ENCODE measurements at regions not wholly inside any gene's neighbourhood (a gene's known extent, or its start where the extent isn't known, plus 50 kb on each side); places are given as distances from the start of the nearest gene placed in this dataset.
"Not testable (repeated sequence)": the region's sequence is repeated elsewhere in the genome, so short reads cannot be mapped to it uniquely, and the experiment has no call there.

- no peak for DNase-seq
Measured at GRCh38 chr4:179164267-179164999, 1722.2 kb upstream of the AGA start.

DNA sequence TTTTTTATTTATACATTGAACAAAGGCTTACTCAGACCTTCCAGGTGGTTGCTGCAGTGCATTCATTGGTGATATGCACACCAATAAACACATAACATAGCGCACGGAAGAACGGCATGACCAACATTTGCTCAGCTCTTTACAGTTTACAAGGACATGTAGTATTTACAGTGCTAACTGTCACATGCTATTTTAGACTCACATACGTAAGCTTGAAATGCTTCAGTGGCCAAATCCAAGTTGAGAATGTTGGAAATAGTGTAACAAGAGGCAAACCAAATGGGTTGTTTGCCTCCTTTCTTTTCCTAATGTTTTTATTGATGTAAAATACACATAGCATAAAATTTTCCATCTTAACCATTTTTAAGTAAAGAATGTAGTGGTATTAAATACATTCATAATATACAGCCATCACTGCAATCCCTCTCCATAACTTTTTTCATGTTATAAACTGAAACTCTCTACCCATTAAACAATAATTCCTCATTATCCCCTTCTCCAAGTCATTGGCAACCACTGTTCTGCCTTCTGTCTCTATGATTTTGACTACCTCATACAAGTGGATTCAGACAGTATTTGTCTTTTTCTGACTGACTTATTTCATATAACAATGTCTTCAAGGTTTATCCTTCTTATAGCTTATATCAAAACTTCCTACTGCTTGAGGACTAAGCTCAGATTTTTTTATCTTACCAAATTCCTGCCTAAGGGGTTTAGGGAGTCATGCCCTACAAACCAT is 1722.9 kb upstream of the AGA start:
- DNase-seq, result no peak

- no peak for DNase-seq
Measured at GRCh38 chr4:179165862-179166261, 1723.6 kb upstream of the AGA start.

DNA sequence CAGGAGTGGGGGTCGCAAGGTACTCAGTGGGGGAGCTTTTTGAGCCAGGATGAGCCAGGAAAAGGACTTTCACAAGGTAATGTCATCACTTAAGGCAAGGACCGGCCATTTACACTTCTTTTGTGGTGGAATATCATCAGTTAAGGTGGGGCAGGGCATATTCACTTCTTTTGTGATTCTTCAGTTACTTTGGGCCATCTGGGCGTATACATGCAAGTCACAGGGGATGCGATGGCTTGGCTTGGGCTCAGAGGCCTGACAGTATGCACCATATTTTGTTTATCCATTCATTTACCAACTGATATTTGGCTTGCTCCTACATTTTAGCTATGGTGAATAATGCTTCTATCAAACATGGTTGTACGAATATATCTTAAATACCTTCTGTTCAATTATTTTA is 1728.1 kb upstream of the AGA start:
- DNase-seq, result not testable (repeated sequence)

- no peak for DNase-seq
Measured at GRCh38 chr4:179182741-179183140, 1740.5 kb upstream of the AGA start.

- DNase-seq, result no peak
Measured at GRCh38 chr4:179195887-179196286, 1753.7 kb upstream of the AGA start.

- DNase-seq, result no peak
Measured at GRCh38 chr4:179196511-179196910, 1754.3 kb upstream of the AGA start.

- DNase-seq, result no peak
Measured at GRCh38 chr4:179200681-179201080, 1758.4 kb upstream of the AGA start.

DNA sequence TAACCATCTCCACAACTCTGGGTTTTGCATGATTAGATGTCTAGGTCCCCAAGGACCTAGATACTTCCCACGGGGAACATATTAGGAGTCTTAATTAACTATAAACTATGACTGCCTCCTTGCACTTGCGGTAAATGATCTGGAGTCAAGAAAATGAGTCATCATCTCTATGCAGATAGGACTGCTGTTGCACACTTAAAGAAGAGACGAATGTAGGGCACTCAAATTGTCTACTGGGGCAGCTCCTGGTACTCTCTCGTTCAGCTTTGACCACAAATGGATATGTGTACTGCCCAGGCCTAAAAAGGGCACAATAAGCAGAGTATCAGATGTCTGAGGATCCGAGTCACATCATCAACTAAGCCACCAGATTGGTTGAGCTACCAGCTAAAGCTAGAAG is 1783.4 kb upstream of the AGA start:
- DNase-seq, result no peak

- no peak for DNase-seq
Measured at GRCh38 chr4:179248821-179249220, 1806.6 kb upstream of the AGA start.

GRCh38 chr4:179268791-179269190 is 1826.6 kb upstream of the AGA start:
- DNase-seq, result no peak

- no peak for DNase-seq
Measured at GRCh38 chr4:179272282-179272681, 1830.0 kb upstream of the AGA start.

GRCh38 chr4:179278647-179279046 is 1836.4 kb upstream of the AGA start:
- no peak for DNase-seq

DNA sequence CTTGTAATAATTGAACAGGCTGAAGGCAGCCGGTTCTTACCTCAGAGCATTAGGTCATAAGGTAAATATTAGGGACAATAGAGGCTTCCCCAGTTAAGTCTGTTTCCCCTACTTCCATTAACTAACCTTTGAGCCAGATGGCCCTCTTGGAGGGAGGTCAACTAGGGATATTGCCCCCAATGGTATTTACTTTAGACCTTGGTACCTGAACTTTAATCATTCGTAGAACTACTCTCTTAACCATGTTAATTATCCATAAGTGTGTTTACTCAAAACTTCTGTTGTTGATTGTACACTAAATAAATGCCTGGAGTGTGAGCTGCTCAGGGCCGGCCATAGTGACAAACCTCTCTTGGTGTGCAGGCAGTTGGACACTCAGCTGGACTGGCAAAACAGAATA is 1843.5 kb upstream of the AGA start:
- DNase-seq, result no peak

GRCh38 chr4:179291657-179292056 is 1849.4 kb upstream of the AGA start:
- no peak for DNase-seq

- DNase-seq, result no peak
Measured at GRCh38 chr4:179292468-179292867, 1850.2 kb upstream of the AGA start.

DNA sequence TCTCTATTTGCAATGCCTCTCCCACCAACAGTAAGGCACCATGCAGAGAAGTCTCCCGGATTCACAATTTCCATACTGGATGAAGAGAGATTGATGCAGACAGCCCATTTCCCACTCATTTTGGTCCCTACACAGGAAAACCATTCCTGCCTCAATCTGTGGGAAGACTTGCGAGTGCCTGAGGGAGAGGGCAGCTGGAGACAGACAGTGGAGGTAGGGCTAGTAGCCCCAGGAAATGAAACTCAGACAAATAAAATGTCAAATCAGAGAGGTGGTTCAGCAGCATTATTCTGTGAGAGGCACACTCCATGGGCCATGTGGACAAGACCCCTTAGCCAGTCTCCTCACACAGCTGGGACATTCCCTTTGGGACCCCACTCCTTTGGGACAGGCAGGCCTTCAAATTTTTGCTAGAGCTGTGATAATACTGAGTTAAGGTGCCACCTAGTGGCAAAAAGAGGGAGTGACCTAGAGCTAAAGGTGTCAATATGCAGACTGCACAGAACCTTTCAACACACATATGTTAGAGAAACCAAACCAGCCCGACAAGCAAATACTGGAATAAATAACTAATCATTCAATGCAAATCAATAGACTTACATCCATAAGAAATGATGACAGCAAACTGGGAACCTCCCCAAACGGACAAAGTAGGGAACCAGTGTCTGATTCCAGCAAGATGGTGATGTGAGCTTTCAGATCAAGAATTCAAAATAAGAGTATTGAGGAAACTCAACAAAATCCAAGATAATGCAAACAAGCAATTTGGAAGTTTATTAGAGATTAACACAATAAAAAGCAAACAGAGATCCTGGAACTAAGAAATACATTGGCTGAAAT is 1865.3 kb upstream of the AGA start:
- no peak for DNase-seq

- DNase-seq, result no peak
Measured at GRCh38 chr4:179313823-179314222, 1871.6 kb upstream of the AGA start.

DNA sequence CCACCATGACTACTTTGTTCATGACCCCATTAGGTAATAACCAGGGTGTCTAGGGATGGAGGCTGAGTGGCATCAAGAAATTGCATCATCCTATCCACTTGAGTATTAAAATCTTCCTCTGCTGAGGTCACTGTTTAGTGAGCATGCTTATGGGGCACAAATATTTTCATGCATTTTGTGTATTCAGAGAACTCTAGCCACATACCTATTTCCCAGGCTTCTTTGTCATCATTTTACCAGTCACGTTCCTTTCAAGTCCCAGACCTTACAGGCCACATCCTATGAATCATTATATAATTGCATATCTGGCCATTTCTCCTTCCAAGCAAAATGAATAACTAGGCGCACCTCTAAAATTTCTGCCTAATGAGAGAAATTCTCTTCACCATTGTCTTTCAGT is 1882.9 kb upstream of the AGA start:
- DNase-seq, result no peak

- no peak for DNase-seq
Measured at GRCh38 chr4:179328627-179329026, 1886.4 kb upstream of the AGA start.

DNA sequence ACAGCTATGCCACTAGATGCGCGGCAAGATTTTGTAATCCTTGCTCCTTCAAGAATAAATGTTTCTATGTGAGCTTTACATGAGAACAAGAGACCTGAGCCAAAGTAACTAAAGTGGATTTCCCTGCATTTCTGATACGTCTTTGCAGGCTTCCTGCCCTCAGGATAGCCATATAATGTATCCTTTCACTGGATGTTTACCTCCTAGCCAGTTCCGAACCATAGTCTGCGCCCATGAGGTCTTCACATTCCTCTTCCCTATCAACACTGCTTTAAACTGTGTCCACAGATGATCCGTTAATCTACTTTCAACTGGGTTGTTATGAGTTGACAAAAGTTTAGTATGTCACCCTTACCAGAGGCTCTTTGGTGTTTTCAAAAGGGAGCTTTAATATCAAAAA is 1889.1 kb upstream of the AGA start:
- no peak for DNase-seq

DNA sequence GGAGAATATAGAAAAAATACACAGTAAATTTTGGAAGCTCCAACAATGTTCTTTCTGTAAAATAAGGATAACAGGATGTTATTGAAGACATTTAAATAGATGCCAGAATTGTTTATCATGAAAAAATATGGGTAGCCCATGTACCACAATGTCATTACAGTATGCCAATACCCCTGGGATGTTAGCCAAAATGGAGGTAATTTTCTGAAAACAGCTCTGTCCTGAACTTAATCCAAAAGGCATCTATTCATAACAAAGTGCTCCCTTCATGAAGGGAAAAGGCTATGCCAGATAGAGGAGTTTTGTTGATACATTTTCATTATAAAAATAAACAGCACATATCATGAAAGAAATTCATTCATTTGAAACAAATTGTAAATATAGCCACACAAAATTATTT is 1902.6 kb upstream of the AGA start:
- no peak for DNase-seq

GRCh38 chr4:179352221-179352620 is 1910.0 kb upstream of the AGA start:
- DNase-seq, result no peak

DNA sequence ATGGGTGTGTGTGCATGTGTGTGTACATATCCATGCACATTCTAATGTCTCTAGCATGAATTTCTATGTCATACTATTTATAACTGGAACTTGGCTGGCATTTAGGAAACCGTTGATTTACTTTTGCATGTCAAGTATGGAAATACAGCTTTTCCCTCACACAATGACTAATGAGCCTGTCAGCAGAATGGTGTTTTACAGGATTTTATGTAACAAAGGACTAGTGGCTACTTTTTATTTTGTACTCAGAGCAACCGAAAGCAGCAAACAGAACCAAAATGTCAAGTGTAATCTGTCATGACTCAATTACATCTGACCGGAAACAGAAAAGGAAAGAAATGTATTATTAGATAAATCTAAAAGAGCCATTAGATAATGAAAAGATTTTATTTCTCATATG is 1911.5 kb upstream of the AGA start:
- DNase-seq, result no peak
